HCT116 (cell line): ENCODE measurements at regions not wholly inside any gene's neighbourhood (a gene's known extent, or its start where the extent isn't known, plus 50 kb on each side); places are given as distances from the start of the nearest gene placed in this dataset.

Experiments used
- ATAC-seq: fragments of 200-7000 bp; cut with Tn5 transposase; 2 replicates; pipeline ENCODE4 v1.9.1; 2020; ENCODE audit warnings: mild to moderate bottlenecking, moderate library complexity
- BruUV-seq: library from RNA; stranded (reverse); fragments of 400-500 nt; replicated peaks from 2 replicates; lab custom pipeline; 2021; lab: Mats Ljungman, UMichigan
- CTCF ChIA-PET: fragments of 300-600 bp; sonication (Branson Sonifier 250); formaldehyde crosslinking; loops from one replicate; lab custom pipeline; 2021; ENCODE audit warnings: antibody characterized with exemption; lab: Charles Lee
- POLR2A ChIA-PET: fragments of 300-600, 350-600 bp; sonication (Branson Sonifier 250); formaldehyde crosslinking; loops from one replicate; lab custom pipeline; 2021; ENCODE audit warnings: antibody characterized with exemption; lab: Charles Lee
- RAD21 ChIA-PET, 2 experiments: fragments of 300-600 bp; sonication (Branson Sonifier 250); formaldehyde crosslinking; loops; one replicate each; lab custom pipeline; 2023; ENCODE audit warnings: low total read pairs in 2 of 2; ENCODE audit not compliant: uncharacterized antibody in 2 of 2, unreplicated experiment in 2 of 2, low non-redundant PET in 1 of 2; lab: Charles Lee
- DNase-seq: peaks from one replicate; pipeline ENCODE4 v3.0.0-alpha.2; 2010; ENCODE audit warnings: low read depth, low spot score
- H2AFZ ChIP-seq: fragments of 200-600 bp; shearing (Covaris generic), sonication (generic); 2 replicates; pipeline ENCODE4 v1.6.1; 2017; ENCODE audit warnings: low read depth, mixed run types, mixed read lengths, antibody characterized with exemption, low read length; ENCODE audit not compliant: poor library complexity, severe bottlenecking
- H3K27ac ChIP-seq: 2 replicates; pipeline ENCODE4 v1.5.1; 2012; ENCODE audit warnings: low read depth, low read length
- H3K27me3 ChIP-seq: fragments of 200-600 bp; sonication (generic); 2 replicates; pipeline ENCODE4 v1.6.1; 2016; ENCODE audit warnings: mixed run types, low read length, mixed read lengths; ENCODE audit not compliant: insufficient read depth
- H3K36me3 ChIP-seq, 2 experiments: fragments of 200-500 bp in 1 of 2; fragments of 200-600 bp in 1 of 2; sonication (Bioruptor generic) in 1 of 2; sonication (generic) in 1 of 2; 2 replicates each; pipeline versions ENCODE4 v1.5.1 to v1.6.1; 2014 to 2016; ENCODE audit warnings: low read length in 2 of 2, inconsistent platforms in 1 of 2, mixed read lengths in 1 of 2, mixed run types in 1 of 2; ENCODE audit not compliant: insufficient read depth in 2 of 2, control insufficient read depth in 1 of 2
- H3K4me1 ChIP-seq, 2 experiments: fragments of 200-600 bp in 1 of 2; sonication (generic) in 1 of 2; 2 replicates each; pipeline versions ENCODE4 v1.5.1 to v1.6.1; 2012 to 2017; ENCODE audit warnings: low read length in 2 of 2, inconsistent platforms in 1 of 2, mild to moderate bottlenecking in 1 of 2, mixed read lengths in 1 of 2, mixed run types in 1 of 2, moderate library complexity in 1 of 2; ENCODE audit not compliant: insufficient read depth in 2 of 2, control insufficient read depth in 1 of 2
- H3K4me2 ChIP-seq: fragments of 200-600 bp; sonication (generic); 2 replicates; pipeline ENCODE4 v1.6.1; 2017; ENCODE audit warnings: mixed run types, low read length, mixed read lengths
- H3K4me3 ChIP-seq, 2 experiments: fragments of 200-600 bp in 1 of 2; sonication (generic) in 1 of 2; replicated peaks in 1 of 2; 2 replicates each; pipeline ENCODE4 v1.5.1; 2011 to 2016; ENCODE audit warnings: low read length in 2 of 2, control low read depth in 1 of 2, low read depth in 1 of 2, mild to moderate bottlenecking in 1 of 2, mixed read lengths in 1 of 2, mixed run types in 1 of 2
- H3K79me2 ChIP-seq: fragments of 200-600 bp; sonication (generic); 2 replicates; pipeline ENCODE4 v1.6.1; 2017; ENCODE audit warnings: mild to moderate bottlenecking, mixed run types, low read length, moderate library complexity, mixed read lengths; ENCODE audit not compliant: insufficient read depth
- H3K9ac ChIP-seq: fragments of 200-600 bp; sonication (generic); 2 replicates; pipeline ENCODE4 v1.6.1; 2016; ENCODE audit warnings: low read length, mixed read lengths
- H3K9me2 ChIP-seq: fragments of 200-600 bp; sonication (generic), shearing (Covaris generic); 2 replicates; pipeline ENCODE4 v1.6.1; 2017; ENCODE audit warnings: mixed run types, mild to moderate bottlenecking, moderate library complexity; ENCODE audit not compliant: insufficient read depth
- H3K9me3 ChIP-seq, 2 experiments: fragments of 200-500 bp in 1 of 2; fragments of 200-600 bp in 1 of 2; sonication (Bioruptor generic) in 1 of 2; sonication (generic) in 1 of 2; 2 replicates each; pipeline ENCODE4 v1.6.1; 2014 to 2017; ENCODE audit warnings: low read length in 2 of 2, mixed read lengths in 2 of 2, inconsistent platforms in 1 of 2, low read depth in 1 of 2, mild to moderate bottlenecking in 1 of 2, mixed run types in 1 of 2, moderate library complexity in 1 of 2; ENCODE audit not compliant: control insufficient read depth in 1 of 2, insufficient read depth in 1 of 2
- H4K20me1 ChIP-seq: fragments of 200-600 bp; sonication (generic), shearing (Covaris generic); 2 replicates; pipeline ENCODE4 v1.6.1; 2017; ENCODE audit warnings: mixed run types, mild to moderate bottlenecking, moderate library complexity; ENCODE audit not compliant: insufficient read depth
- CEBPB ChIP-seq: IDR thresholded peaks from 2 replicates; pipeline ENCODE4 v1.6.1; 2012; ENCODE audit warnings: low read depth
- ELF1 ChIP-seq: IDR thresholded peaks from 2 replicates; pipeline ENCODE4 v1.6.1; 2012; ENCODE audit warnings: low read depth, borderline replicate concordance
- FOSL1 ChIP-seq: IDR thresholded peaks from 2 replicates; pipeline ENCODE4 v1.6.1; 2012; ENCODE audit warnings: low read depth
- JUND ChIP-seq: IDR thresholded peaks from 2 replicates; pipeline ENCODE4 v1.6.1; 2012
- POLR2A ChIP-seq: IDR thresholded peaks from 2 replicates; pipeline ENCODE4 v1.7.0; 2011; ENCODE audit warnings: borderline replicate concordance; ENCODE audit not compliant: insufficient read depth, insufficient read length; ENCODE audit errors: extremely low read depth
- RAD21 ChIP-seq: IDR thresholded peaks from 2 replicates; pipeline ENCODE4 v1.6.1; 2012; ENCODE audit warnings: low read depth, mild to moderate bottlenecking
- SIN3A ChIP-seq: IDR thresholded peaks from 2 replicates; pipeline ENCODE4 v1.6.1; 2012; ENCODE audit warnings: low read depth
- SRF ChIP-seq: IDR thresholded peaks from 2 replicates; pipeline ENCODE4 v1.6.1; 2012; ENCODE audit warnings: low read depth
- TCF7L2 ChIP-seq: IDR thresholded peaks from 2 replicates; pipeline ENCODE4 v1.7.0; 2011; ENCODE audit warnings: borderline replicate concordance, inconsistent platforms; ENCODE audit not compliant: insufficient read depth, insufficient read length; ENCODE audit errors: extremely low read depth
- ZFX ChIP-seq: fragments of 450-650 bp; IDR thresholded peaks from 2 replicates; pipeline ENCODE4 v1.6.1; 2017
- intact Hi-C: fragments of 100-400 bp; cut with micrococcal nuclease; formaldehyde crosslinking; loops from 2 replicates; pipeline ENCODE4 v1.10.0; 2022
- TF ChIP-seq, protein P1 (sequence below): IDR thresholded peaks from 2 replicates; pipeline ENCODE4 v1.6.1; 2012; ENCODE audit warnings: low read depth
- TF ChIP-seq, protein P2 (sequence below): IDR thresholded peaks from 2 replicates; pipeline ENCODE4 v1.6.1; 2012

DNA sequence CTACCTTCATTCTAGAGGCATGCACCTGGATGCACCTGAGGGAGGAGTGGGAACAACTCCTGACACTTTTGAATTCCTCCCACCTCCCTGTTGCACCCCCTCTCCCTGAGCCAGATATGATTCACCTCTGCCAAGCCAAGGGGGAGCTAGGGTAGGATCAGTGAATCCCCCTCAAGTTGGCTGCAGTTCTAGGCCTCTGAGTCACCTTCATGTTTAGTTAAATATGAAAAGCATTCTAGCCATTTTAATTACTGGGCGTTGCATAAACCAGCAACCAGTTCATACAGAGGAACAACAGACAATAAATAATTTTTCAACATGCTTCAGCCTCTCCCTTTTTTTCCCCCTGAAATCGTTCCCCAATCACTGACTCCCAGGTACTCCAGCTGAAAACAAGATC is 1440.2 kb downstream of the ADGRL3 start:
- no peaks in the 10 kb centered on the region for H4K20me1 ChIP-seq
- RAD21 ChIA-PET: no interaction called here
- H3K9me3 ChIP-seq: peaks cover 4 to 22% of the 10 kb centered on the region in 2 experiments; a peak in 2 of 4 replicates
- H3K79me2 ChIP-seq: no peaks in the 10 kb centered on the region
- H3K27me3 ChIP-seq: no peaks in the 10 kb centered on the region
- H3K27ac ChIP-seq: no peak overlapping the region
- no peak overlapping the region for H3K4me3 ChIP-seq
- H3K4me1 ChIP-seq: no peaks in the 10 kb centered on the region
- POLR2A ChIA-PET: no interaction called here
- intact Hi-C loops: no loop called here
- no peak overlapping the region for H3K9ac ChIP-seq
- no peaks in the 10 kb centered on the region for H3K36me3 ChIP-seq
- BruUV-seq: no TSS peak
- H2AFZ ChIP-seq: no peak overlapping the region
- no peak for DNase-seq
- TF ChIP-seq RAD21: no peak
- no peak for TF ChIP-seq SRF
- TF ChIP-seq ZFX: no peak
- TF ChIP-seq ELF1: no peak
- no peak for TF ChIP-seq FOSL1
- TF ChIP-seq CEBPB: no peak
- CTCF ChIA-PET: no interaction called here
- ATAC-seq: no peak
- no peaks in the 10 kb centered on the region for H3K9me2 ChIP-seq
- H3K4me2 ChIP-seq: no peak overlapping the region

DNA sequence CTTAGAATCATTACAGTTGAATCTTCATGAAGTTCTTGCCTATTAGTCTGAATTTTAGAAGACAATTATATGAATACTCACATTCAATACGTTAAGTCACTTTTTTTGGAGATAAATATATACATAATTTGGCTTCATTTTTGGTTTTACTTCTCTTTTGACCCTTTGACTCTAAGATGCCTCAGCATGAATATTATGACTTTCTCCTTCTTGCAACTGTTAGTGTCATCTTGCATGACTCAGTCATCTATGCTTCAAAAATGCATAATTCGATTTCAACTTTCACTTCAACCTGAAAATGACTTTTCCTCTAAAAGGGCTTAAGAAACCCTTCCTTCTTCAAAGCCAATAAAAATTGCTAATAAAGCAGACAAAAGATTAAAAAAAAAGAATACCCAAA is 1427.5 kb downstream of the ADGRL3 start:
- ATAC-seq (no peak), DNase-seq (no peak)
- no peaks in the 10 kb centered on the region for H3K36me3 ChIP-seq
- H2AFZ ChIP-seq: no peak overlapping the region
- CTCF ChIA-PET: no interaction called here
- H3K9me3 ChIP-seq: peaks cover 0 to 17% of the 10 kb centered on the region in 2 experiments; a peak in 2 of 4 replicates
- TF ChIP-seq TCF7L2 (no peak), JUND (no peak), POLR2A (no peak), SIN3A (no peak), ZFX (no peak), CEBPB (no peak)
- TF ChIP-seq, protein P1, sequence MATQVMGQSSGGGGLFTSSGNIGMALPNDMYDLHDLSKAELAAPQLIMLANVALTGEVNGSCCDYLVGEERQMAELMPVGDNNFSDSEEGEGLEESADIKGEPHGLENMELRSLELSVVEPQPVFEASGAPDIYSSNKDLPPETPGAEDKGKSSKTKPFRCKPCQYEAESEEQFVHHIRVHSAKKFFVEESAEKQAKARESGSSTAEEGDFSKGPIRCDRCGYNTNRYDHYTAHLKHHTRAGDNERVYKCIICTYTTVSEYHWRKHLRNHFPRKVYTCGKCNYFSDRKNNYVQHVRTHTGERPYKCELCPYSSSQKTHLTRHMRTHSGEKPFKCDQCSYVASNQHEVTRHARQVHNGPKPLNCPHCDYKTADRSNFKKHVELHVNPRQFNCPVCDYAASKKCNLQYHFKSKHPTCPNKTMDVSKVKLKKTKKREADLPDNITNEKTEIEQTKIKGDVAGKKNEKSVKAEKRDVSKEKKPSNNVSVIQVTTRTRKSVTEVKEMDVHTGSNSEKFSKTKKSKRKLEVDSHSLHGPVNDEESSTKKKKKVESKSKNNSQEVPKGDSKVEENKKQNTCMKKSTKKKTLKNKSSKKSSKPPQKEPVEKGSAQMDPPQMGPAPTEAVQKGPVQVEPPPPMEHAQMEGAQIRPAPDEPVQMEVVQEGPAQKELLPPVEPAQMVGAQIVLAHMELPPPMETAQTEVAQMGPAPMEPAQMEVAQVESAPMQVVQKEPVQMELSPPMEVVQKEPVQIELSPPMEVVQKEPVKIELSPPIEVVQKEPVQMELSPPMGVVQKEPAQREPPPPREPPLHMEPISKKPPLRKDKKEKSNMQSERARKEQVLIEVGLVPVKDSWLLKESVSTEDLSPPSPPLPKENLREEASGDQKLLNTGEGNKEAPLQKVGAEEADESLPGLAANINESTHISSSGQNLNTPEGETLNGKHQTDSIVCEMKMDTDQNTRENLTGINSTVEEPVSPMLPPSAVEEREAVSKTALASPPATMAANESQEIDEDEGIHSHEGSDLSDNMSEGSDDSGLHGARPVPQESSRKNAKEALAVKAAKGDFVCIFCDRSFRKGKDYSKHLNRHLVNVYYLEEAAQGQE: no peak
- TF ChIP-seq, protein P2, sequence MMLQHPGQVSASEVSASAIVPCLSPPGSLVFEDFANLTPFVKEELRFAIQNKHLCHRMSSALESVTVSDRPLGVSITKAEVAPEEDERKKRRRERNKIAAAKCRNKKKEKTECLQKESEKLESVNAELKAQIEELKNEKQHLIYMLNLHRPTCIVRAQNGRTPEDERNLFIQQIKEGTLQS: no peak
- no peaks in the 10 kb centered on the region for H4K20me1 ChIP-seq
- intact Hi-C loops: no loop called here
- RAD21 ChIA-PET: no interaction called here
- H3K27me3 ChIP-seq: no peaks in the 10 kb centered on the region
- BruUV-seq: no TSS peak
- H3K4me3 ChIP-seq: no peak overlapping the region
- H3K79me2 ChIP-seq: no peaks in the 10 kb centered on the region
- no peak overlapping the region for H3K9ac ChIP-seq
- H3K9me2 ChIP-seq: no peaks in the 10 kb centered on the region
- H3K4me2 ChIP-seq: no peak overlapping the region
- no peaks in the 10 kb centered on the region for H3K4me1 ChIP-seq
- H3K27ac ChIP-seq: no peak overlapping the region
- POLR2A ChIA-PET: no interaction called here
